Fibroblast of the aortic adventitia (primary cell): ENCODE measurements at regions not wholly inside any gene's neighbourhood (a gene's known extent, or its start where the extent isn't known, plus 50 kb on each side); places are given as distances from the start of the nearest gene placed in this dataset.
"Not testable (repeated sequence)": the region's sequence is repeated elsewhere in the genome, so short reads cannot be mapped to it uniquely, and the experiment has no call there.

Source experiments
- DNase-seq: peaks from one replicate; pipeline ENCODE4 v3.0.0-alpha.2; 2010; ENCODE audit warnings: low read depth
- H3K4me3 ChIP-seq: 2 replicates; pipeline ENCODE4 v1.5.1; 2011; ENCODE audit warnings: low read depth, mild to moderate bottlenecking, control low read depth, low read length, moderate library complexity
- TF ChIP-seq, protein P1 (sequence below): IDR thresholded peaks from 2 replicates; pipeline ENCODE4 v1.5.1; 2011; ENCODE audit warnings: mild to moderate bottlenecking, low read length, control low read depth, inconsistent platforms; ENCODE audit not compliant: insufficient read depth

GRCh38 chr4:30125868-30126267, 594.3 kb upstream of the PCDH7 start:
- no peak overlapping the region for H3K4me3 ChIP-seq
- no peak for DNase-seq
- TF ChIP-seq, protein P1, sequence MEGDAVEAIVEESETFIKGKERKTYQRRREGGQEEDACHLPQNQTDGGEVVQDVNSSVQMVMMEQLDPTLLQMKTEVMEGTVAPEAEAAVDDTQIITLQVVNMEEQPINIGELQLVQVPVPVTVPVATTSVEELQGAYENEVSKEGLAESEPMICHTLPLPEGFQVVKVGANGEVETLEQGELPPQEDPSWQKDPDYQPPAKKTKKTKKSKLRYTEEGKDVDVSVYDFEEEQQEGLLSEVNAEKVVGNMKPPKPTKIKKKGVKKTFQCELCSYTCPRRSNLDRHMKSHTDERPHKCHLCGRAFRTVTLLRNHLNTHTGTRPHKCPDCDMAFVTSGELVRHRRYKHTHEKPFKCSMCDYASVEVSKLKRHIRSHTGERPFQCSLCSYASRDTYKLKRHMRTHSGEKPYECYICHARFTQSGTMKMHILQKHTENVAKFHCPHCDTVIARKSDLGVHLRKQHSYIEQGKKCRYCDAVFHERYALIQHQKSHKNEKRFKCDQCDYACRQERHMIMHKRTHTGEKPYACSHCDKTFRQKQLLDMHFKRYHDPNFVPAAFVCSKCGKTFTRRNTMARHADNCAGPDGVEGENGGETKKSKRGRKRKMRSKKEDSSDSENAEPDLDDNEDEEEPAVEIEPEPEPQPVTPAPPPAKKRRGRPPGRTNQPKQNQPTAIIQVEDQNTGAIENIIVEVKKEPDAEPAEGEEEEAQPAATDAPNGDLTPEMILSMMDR = no peak

DNA sequence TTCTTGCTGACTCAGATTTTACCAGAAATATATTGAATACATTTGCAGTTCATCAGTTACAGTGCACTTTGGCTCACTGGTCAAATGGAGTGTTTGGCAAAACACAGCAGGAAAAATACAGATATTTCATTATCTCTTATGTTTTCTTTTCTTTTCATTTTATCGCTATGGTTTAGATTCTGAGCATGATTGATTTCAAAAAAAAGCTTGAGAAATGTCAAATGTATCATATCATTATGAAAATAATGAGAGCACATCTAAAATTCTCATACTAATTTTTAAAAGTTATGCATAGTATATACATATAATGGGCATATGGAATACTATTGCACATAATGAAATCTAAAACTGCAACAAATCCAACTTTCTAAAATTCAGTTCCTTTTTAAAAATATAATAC, 593.8 kb upstream of the PCDH7 start:
- TF ChIP-seq, protein P1 = no peak
- no peak for DNase-seq
- H3K4me3 ChIP-seq = no peak overlapping the region

- DNase-seq, H3K4me3 ChIP-seq: not testable (repeated sequence)
Observed at GRCh38 chr4:30148828-30149227, 571.3 kb upstream of the PCDH7 start.

DNA sequence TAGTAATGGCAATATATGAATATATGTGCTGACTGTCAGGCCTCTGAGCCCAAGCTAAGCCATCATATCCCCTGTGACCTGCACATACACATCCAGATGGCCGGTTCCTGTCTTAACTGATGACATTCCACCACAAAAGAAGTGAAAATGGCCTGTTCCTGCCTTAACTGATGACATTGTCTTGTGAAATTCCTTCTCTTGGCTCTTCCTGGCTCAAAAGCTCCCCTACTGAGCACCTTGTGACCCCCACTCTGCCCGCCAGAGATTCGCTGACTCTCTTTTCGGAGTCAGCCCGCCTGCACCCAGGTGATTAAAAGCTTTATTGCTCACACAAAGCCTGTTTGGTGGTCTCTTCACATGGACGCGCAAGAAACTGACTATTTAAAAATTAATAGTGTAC, 570.6 kb upstream of the PCDH7 start:
- not testable (repeated sequence) for H3K4me3 ChIP-seq, DNase-seq

DNA sequence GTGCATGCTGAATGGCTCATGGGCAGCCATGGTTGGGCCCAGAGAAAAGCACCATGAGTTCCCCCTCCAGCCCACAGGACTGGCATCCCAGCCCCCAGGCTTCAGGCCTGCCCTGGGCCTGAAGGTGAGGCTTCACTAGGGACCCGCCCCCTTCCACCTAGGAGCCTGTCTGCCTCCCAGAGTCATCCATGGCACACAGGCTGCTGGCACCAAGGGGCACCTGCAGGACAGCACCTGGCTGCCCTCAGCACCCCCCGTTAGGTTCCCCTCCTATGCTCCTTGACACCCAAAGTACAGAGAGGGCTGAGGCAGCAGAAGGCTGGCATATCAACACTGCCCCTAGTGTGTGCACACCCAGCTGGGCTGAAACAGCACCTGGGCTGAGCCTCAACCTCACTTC, 566.7 kb upstream of the PCDH7 start:
- TF ChIP-seq, protein P1 = no peak
- H3K4me3 ChIP-seq = no peak overlapping the region
- DNase-seq = no peak

- DNase-seq = no peak
- no peak overlapping the region for H3K4me3 ChIP-seq
- TF ChIP-seq, protein P1 = no peak
Observed at GRCh38 chr4:30160140-30160539, 560.0 kb upstream of the PCDH7 start.

GRCh38 chr4:30172416-30172815, 547.8 kb upstream of the PCDH7 start:
- no peak for DNase-seq
- TF ChIP-seq, protein P1 = no peak
- no peak overlapping the region for H3K4me3 ChIP-seq

DNA sequence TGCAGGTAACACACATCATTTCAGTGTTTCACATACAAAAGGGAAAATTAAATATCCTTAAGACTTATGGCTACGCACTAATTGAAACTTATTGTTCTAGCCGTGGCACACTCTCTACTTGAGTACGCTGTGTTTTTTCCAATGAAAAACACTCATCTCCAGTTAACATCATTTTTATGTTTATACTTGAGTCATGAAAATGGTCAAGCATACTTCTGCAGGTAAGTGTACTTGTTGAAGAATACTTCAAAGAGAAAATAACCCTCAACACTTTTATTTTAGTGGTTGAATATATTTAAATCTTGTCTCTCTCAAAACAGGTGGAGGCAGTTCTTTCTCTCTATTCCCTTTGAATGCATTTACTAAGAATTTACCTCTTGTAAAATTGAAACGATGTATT, 538.7 kb upstream of the PCDH7 start:
- TF ChIP-seq, protein P1 = no peak
- no peak overlapping the region for H3K4me3 ChIP-seq
- DNase-seq = no peak
